HG03280 (cell line): ENCODE measurements at regions not wholly inside any gene's neighbourhood (a gene's known extent, or its start where the extent isn't known, plus 50 kb on each side); places are given as distances from the start of the nearest gene placed in this dataset.
"Not testable (repeated sequence)": the region's sequence is repeated elsewhere in the genome, so short reads cannot be mapped to it uniquely, and the experiment has no call there.

ENCODE experiments used
- ATAC-seq: cut with Tn5 transposase; IDR thresholded peaks from one replicate; pipeline ENCODE4 v1.9.1; 2021; ENCODE audit warnings: mild to moderate bottlenecking, moderate library complexity; ENCODE audit not compliant: unreplicated experiment

GRCh38 chr21:10366210-10366609, 155.2 kb upstream of the TPTE start:
- not testable (repeated sequence) for ATAC-seq

GRCh38 chr21:10367586-10367985, 153.8 kb upstream of the TPTE start:
- not testable (repeated sequence) for ATAC-seq

GRCh38 chr21:10368323-10368798, 153.0 kb upstream of the TPTE start:
- not testable (repeated sequence) for ATAC-seq

- not testable (repeated sequence) for ATAC-seq
Measured at GRCh38 chr21:10369289-10369688, 152.1 kb upstream of the TPTE start.

GRCh38 chr21:10377758-10378157, 143.6 kb upstream of the TPTE start:
- not testable (repeated sequence) for ATAC-seq

- ATAC-seq: not testable (repeated sequence)
Measured at GRCh38 chr21:10379816-10380215, 141.6 kb upstream of the TPTE start.

- ATAC-seq: not testable (repeated sequence)
Measured at GRCh38 chr21:10381687-10382060, 139.7 kb upstream of the TPTE start.

GRCh38 chr21:10382135-10382534, 139.2 kb upstream of the TPTE start:
- not testable (repeated sequence) for ATAC-seq

GRCh38 chr21:10382580-10382979, 138.8 kb upstream of the TPTE start:
- ATAC-seq: not testable (repeated sequence)

GRCh38 chr21:10383571-10383970, 137.8 kb upstream of the TPTE start:
- ATAC-seq: not testable (repeated sequence)

GRCh38 chr21:10384304-10384861, 137.0 kb upstream of the TPTE start:
- ATAC-seq: not testable (repeated sequence)

- not testable (repeated sequence) for ATAC-seq
Measured at GRCh38 chr21:10385202-10385601, 136.2 kb upstream of the TPTE start.

GRCh38 chr21:10385898-10386527, 135.4 kb upstream of the TPTE start:
- ATAC-seq: not testable (repeated sequence)

- ATAC-seq: not testable (repeated sequence)
Measured at GRCh38 chr21:10387692-10388450, 133.5 kb upstream of the TPTE start.

GRCh38 chr21:10388625-10389024, 132.8 kb upstream of the TPTE start:
- ATAC-seq: not testable (repeated sequence)

GRCh38 chr21:10392301-10392700, 129.1 kb upstream of the TPTE start:
- ATAC-seq: not testable (repeated sequence)

- not testable (repeated sequence) for ATAC-seq
Measured at GRCh38 chr21:10395963-10396362, 125.4 kb upstream of the TPTE start.

GRCh38 chr21:10397495-10397915, 123.9 kb upstream of the TPTE start:
- not testable (repeated sequence) for ATAC-seq

- not testable (repeated sequence) for ATAC-seq
Measured at GRCh38 chr21:10398692-10399489, 122.5 kb upstream of the TPTE start.

- ATAC-seq: not testable (repeated sequence)
Measured at GRCh38 chr21:10400622-10401361, 120.6 kb upstream of the TPTE start.
